Superior temporal gyrus (tissue), 1 donor: ENCODE measurements at regions not wholly inside any gene's neighbourhood (a gene's known extent, or its start where the extent isn't known, plus 50 kb on each side); places are given as distances from the start of the nearest gene placed in this dataset.
A peak's percentile ranks its signal among the peaks of the same experiment; 100 is the strongest.
"Not testable (repeated sequence)": the region's sequence is repeated elsewhere in the genome, so short reads cannot be mapped to it uniquely, and the experiment has no call there.

Source experiments
- DNase-seq: peaks from one replicate; pipeline ENCODE4 v3.0.0-alpha.2; 2016; ENCODE audit errors: extremely low spot score

GRCh38 chr11:88061111-88061510, 114.1 kb downstream of the RAB38 start:
- DNase-seq, result no peak

- no peak for DNase-seq
Observed at GRCh38 chr11:88059326-88059725, 115.9 kb downstream of the RAB38 start.

- no peak for DNase-seq
Observed at GRCh38 chr11:88051396-88051795, 123.8 kb downstream of the RAB38 start.

- no peak for DNase-seq
Observed at GRCh38 chr11:88050247-88050646, 125.0 kb downstream of the RAB38 start.

GRCh38 chr11:88045288-88045687, 130.0 kb downstream of the RAB38 start:
- DNase-seq, result not testable (repeated sequence)

- DNase-seq, result not testable (repeated sequence)
Observed at GRCh38 chr11:88044658-88045057, 130.6 kb downstream of the RAB38 start.

- no peak for DNase-seq
Observed at GRCh38 chr11:88043149-88043548, 132.1 kb downstream of the RAB38 start.

GRCh38 chr11:88042647-88043046, 132.6 kb downstream of the RAB38 start:
- DNase-seq, result no peak

GRCh38 chr11:88042238-88042637, 133.0 kb downstream of the RAB38 start:
- no peak for DNase-seq

- no peak for DNase-seq
Observed at GRCh38 chr11:88041679-88042078, 133.6 kb downstream of the RAB38 start.

- DNase-seq, result no peak
Observed at GRCh38 chr11:88040148-88040496, 135.1 kb downstream of the RAB38 start.

- DNase-seq, result no peak
Observed at GRCh38 chr11:88039476-88040147, 135.6 kb downstream of the RAB38 start.

- no peak for DNase-seq
Observed at GRCh38 chr11:88038063-88038462, 137.2 kb downstream of the RAB38 start.

- no peak for DNase-seq
Observed at GRCh38 chr11:88036701-88037100, 138.5 kb downstream of the RAB38 start.

- no peak for DNase-seq
Observed at GRCh38 chr11:88035271-88035670, 140.0 kb downstream of the RAB38 start.

GRCh38 chr11:88017666-88018065, 157.6 kb downstream of the RAB38 start:
- DNase-seq, result no peak

- DNase-seq, result peak; percentile 85
Observed at GRCh38 chr11:88016392-88017170, 158.7 kb downstream of the RAB38 start.

GRCh38 chr11:88015170-88015569, 160.1 kb downstream of the RAB38 start:
- DNase-seq, result no peak

- no peak for DNase-seq
Observed at GRCh38 chr11:88013508-88014065, 161.7 kb downstream of the RAB38 start.

- DNase-seq, result no peak
Observed at GRCh38 chr11:88012456-88012855, 162.8 kb downstream of the RAB38 start.

GRCh38 chr11:87976009-87976408, 199.2 kb downstream of the RAB38 start:
- DNase-seq, result no peak

- DNase-seq, result peak; percentile 36
Observed at GRCh38 chr11:87974797-87975196, 200.4 kb downstream of the RAB38 start.

- DNase-seq, result no peak
Observed at GRCh38 chr11:87972133-87972532, 203.1 kb downstream of the RAB38 start.
